K562 (cell line): ENCODE measurements at regions not wholly inside any gene's neighbourhood (a gene's known extent, or its start where the extent isn't known, plus 50 kb on each side); places are given as distances from the start of the nearest gene placed in this dataset.

Experiments
- DNMT1 ChIP-seq: fragments of 450-650 bp; IDR thresholded peaks from 2 replicates; pipeline ENCODE4 v1.6.1; 2016; ENCODE audit warnings: antibody characterized with exemption, mild to moderate bottlenecking
- E2F5 ChIP-seq: sonication (generic); formaldehyde crosslinking; IDR thresholded peaks from 2 replicates; pipeline ENCODE4 v1.8.0; 2022; ENCODE audit warnings: mild to moderate bottlenecking, missing genetic modification reagents
- EHMT2 ChIP-seq: fragments of 450-650 bp; IDR thresholded peaks from 2 replicates; pipeline ENCODE4 v1.6.1; 2018; ENCODE audit warnings: antibody characterized with exemption
- SMARCA5 ChIP-seq: fragments of 450-650 bp; IDR thresholded peaks from 2 replicates; pipeline ENCODE4 v1.6.1; 2016
- SOX6 ChIP-seq: fragments of 450-650 bp; IDR thresholded peaks from 2 replicates; pipeline ENCODE4 v1.6.1; 2014; ENCODE audit warnings: mild to moderate bottlenecking
- TAL1 ChIP-seq: fragments of 450-650 bp; IDR thresholded peaks from 2 replicates; pipeline ENCODE4 v1.6.1; 2016; ENCODE audit warnings: mild to moderate bottlenecking
- TCF3 ChIP-seq: sonication (generic); formaldehyde crosslinking; IDR thresholded peaks from 2 replicates; pipeline ENCODE4 v1.4.0; 2020; ENCODE audit warnings: mild to moderate bottlenecking, missing genetic modification reagents
- THRB ChIP-seq: fragments of 450-650 bp; formaldehyde crosslinking; conservative IDR thresholded peaks from 2 replicates; pipeline ENCODE4 v1.4.0; 2022; ENCODE audit warnings: mild to moderate bottlenecking, missing genetic modification characterization
- USF1 ChIP-seq: sonication (generic); formaldehyde crosslinking; IDR thresholded peaks from 2 replicates; pipeline ENCODE4 v1.9.0; 2022; ENCODE audit warnings: mild to moderate bottlenecking, missing genetic modification reagents
- ZBTB40 ChIP-seq, 2 experiments: fragments of 450-650 bp in 1 of 2; sonication (generic) in 1 of 2; formaldehyde crosslinking in 1 of 2; IDR thresholded peaks; 2 replicates each; pipeline versions ENCODE4 v1.7.1 to v1.9.0; 2016 to 2022; ENCODE audit warnings: inconsistent platforms in 1 of 2, mild to moderate bottlenecking in 1 of 2, missing genetic modification reagents in 1 of 2
- ZNF561 ChIP-seq: fragments of 450-650 bp; formaldehyde crosslinking; conservative IDR thresholded peaks from 2 replicates; pipeline ENCODE4 v1.4.0; 2020; ENCODE audit warnings: mild to moderate bottlenecking, moderate library complexity
- ZNF644 ChIP-seq: fragments of 200-800 bp; sonication (Bioruptor generic); IDR thresholded peaks from 2 replicates; pipeline ENCODE4 v1.6.1; 2016; ENCODE audit warnings: low read depth, missing genetic modification characterization, missing compliant biosample characterization
- ZNF740 ChIP-seq, 3 experiments: fragments of 200-800 bp in 1 of 3; sonication (Bioruptor generic) in 1 of 3; sonication (generic) in 1 of 3; formaldehyde crosslinking in 1 of 3; IDR thresholded peaks; 2 replicates each; pipeline versions ENCODE4 v1.6.1 to v1.8.0; 2016 to 2022; ENCODE audit warnings: mild to moderate bottlenecking in 2 of 3, missing compliant biosample characterization in 2 of 3, missing genetic modification characterization in 2 of 3, missing genetic modification reagents in 1 of 3

- 0 out of 2 replicates have a peak, but pooled peaks have one; percentile 34 for TF ChIP-seq ZBTB40 (IDR thresholded peaks at IDR 0.05)
- no peak for TF ChIP-seq ZBTB40 (CRISPR knock-in tag; IDR thresholded peaks at IDR 0.05)
- peak; percentile 71 for TF ChIP-seq TCF3 (CRISPR knock-in tag)
- peak; percentile 41 for TF ChIP-seq TAL1
- TF ChIP-seq ZNF561: no peak
- no peak for TF ChIP-seq ZNF740 (CRISPR knock-in tag; IDR thresholded peaks at IDR 0.05)
- peak in 1 of 2 experiments; percentile 15; a peak in 1 of 4 replicates for TF ChIP-seq ZNF740 (tag; IDR thresholded peaks at IDR 0.05)
- TF ChIP-seq ZNF644 (tag): peak; percentile 82
- no peak for TF ChIP-seq SMARCA5
- TF ChIP-seq DNMT1: no peak
- 0 out of 2 replicates have a peak, but pooled peaks have one; percentile 56 for TF ChIP-seq SOX6
- peak; percentile 62 for TF ChIP-seq USF1 (CRISPR knock-in tag)
- TF ChIP-seq E2F5 (CRISPR knock-in tag): no peak
- TF ChIP-seq THRB (CRISPR knock-in tag): peak; percentile 63; the same call in 1 of the 2 replicates
- TF ChIP-seq EHMT2: peak; percentile 78
Measured at GRCh38 chr1:157278383-157279137, 140.4 kb upstream of the ETV3 start (continued).
